ENCODE measurements at regions not wholly inside any gene's neighbourhood (a gene's known extent, or its start where the extent isn't known, plus 50 kb on each side); places are given as distances from the start of the nearest gene placed in this dataset.
"Not testable (repeated sequence)": the region's sequence is repeated elsewhere in the genome, so short reads cannot be mapped to it uniquely, and the experiment has no call there.

GRCh38 chr13:82976499-82976898, 905.8 kb downstream of the SLITRK1 start:
- DNase-seq (ENCODE audit: low read depth in 2 of 2) = no peak

- DNase-seq (ENCODE audit: low read depth in 2 of 2) = no peak
Measured at GRCh38 chr13:82963226-82964099, 918.8 kb downstream of the SLITRK1 start.

GRCh38 chr13:82962397-82962796, 919.9 kb downstream of the SLITRK1 start:
- no peak for DNase-seq (ENCODE audit: low read depth in 2 of 2)

- DNase-seq (ENCODE audit: low read depth in 2 of 2) = no peak
Measured at GRCh38 chr13:82961757-82962156, 920.5 kb downstream of the SLITRK1 start.

- DNase-seq (ENCODE audit: low read depth in 2 of 2) = not testable (repeated sequence)
Measured at GRCh38 chr13:82952336-82952735, 929.9 kb downstream of the SLITRK1 start.

- no peak for DNase-seq (ENCODE audit: low read depth in 2 of 2)
Measured at GRCh38 chr13:82947683-82948082, 934.6 kb downstream of the SLITRK1 start.

GRCh38 chr13:82947191-82947621, 935.1 kb downstream of the SLITRK1 start:
- no peak for DNase-seq (ENCODE audit: low read depth in 2 of 2)

- DNase-seq (ENCODE audit: low read depth in 2 of 2) = no peak
Measured at GRCh38 chr13:82938644-82939043, 943.6 kb downstream of the SLITRK1 start.

GRCh38 chr13:82934000-82934399, 948.3 kb downstream of the SLITRK1 start:
- no peak for DNase-seq (ENCODE audit: low read depth in 2 of 2)

GRCh38 chr13:82925114-82925513, 957.2 kb downstream of the SLITRK1 start:
- no peak for DNase-seq (ENCODE audit: low read depth in 2 of 2)

GRCh38 chr13:82917984-82918383, 964.3 kb downstream of the SLITRK1 start:
- DNase-seq (ENCODE audit: low read depth in 2 of 2) = no peak

- DNase-seq (ENCODE audit: low read depth in 2 of 2) = no peak
Measured at GRCh38 chr13:82912564-82912963, 969.7 kb downstream of the SLITRK1 start.

GRCh38 chr13:82905071-82905470, 977.2 kb downstream of the SLITRK1 start:
- DNase-seq (ENCODE audit: low read depth in 2 of 2) = no peak

GRCh38 chr13:82900453-82900852, 981.8 kb downstream of the SLITRK1 start:
- no peak for DNase-seq (ENCODE audit: low read depth in 2 of 2)

- DNase-seq (ENCODE audit: low read depth in 2 of 2) = no peak
Measured at GRCh38 chr13:82898586-82898985, 983.7 kb downstream of the SLITRK1 start.

- no peak for DNase-seq (ENCODE audit: low read depth in 2 of 2)
Measured at GRCh38 chr13:82879921-82880320, 1002.4 kb downstream of the SLITRK1 start.

GRCh38 chr13:82878536-82878935, 1003.7 kb downstream of the SLITRK1 start:
- no peak for DNase-seq (ENCODE audit: low read depth in 2 of 2)

- no peak for DNase-seq (ENCODE audit: low read depth in 2 of 2)
Measured at GRCh38 chr13:82867284-82867683, 1015.0 kb downstream of the SLITRK1 start.

- no peak for DNase-seq (ENCODE audit: low read depth in 2 of 2)
Measured at GRCh38 chr13:82850644-82851043, 1031.6 kb downstream of the SLITRK1 start.

- DNase-seq (ENCODE audit: low read depth in 2 of 2) = no peak
Measured at GRCh38 chr13:82848766-82849165, 1033.5 kb downstream of the SLITRK1 start.

- DNase-seq (ENCODE audit: low read depth in 2 of 2) = no peak
Measured at GRCh38 chr13:82847595-82847994, 1034.7 kb downstream of the SLITRK1 start.

- DNase-seq (ENCODE audit: low read depth in 2 of 2) = no peak
Measured at GRCh38 chr13:82833923-82834322, 1048.4 kb downstream of the SLITRK1 start.

- no peak for DNase-seq (ENCODE audit: low read depth in 2 of 2)
Measured at GRCh38 chr13:82829040-82829439, 1053.2 kb downstream of the SLITRK1 start.

- no peak for DNase-seq (ENCODE audit: low read depth in 2 of 2)
Measured at GRCh38 chr13:82827724-82828123, 1054.5 kb downstream of the SLITRK1 start.
